Gastroesophageal sphincter (tissue), 4 donors: ENCODE measurements at regions not wholly inside any gene's neighbourhood (a gene's known extent, or its start where the extent isn't known, plus 50 kb on each side); places are given as distances from the start of the nearest gene placed in this dataset.

ENCODE experiments used
- ATAC-seq: fragments of 150-250 bp; one replicate; pipeline ENCODE4 v1.9.1; 2016; ENCODE audit warnings: mild to moderate bottlenecking, moderate library complexity
- H3K27ac ChIP-seq, 4 donors: fragments of 200-600 bp; sonication (generic) in 3 of 4; 1 replicate in 3 of 4; 2 replicates in 1 of 4; pipeline ENCODE4 v1.5.1; 2016 to 2019
- H3K27me3 ChIP-seq: fragments of 200-600 bp; sonication (generic); one replicate; pipeline ENCODE4 v1.5.1; 2019
- H3K36me3 ChIP-seq, 2 donors: fragments of 200-600 bp; sonication (generic); one replicate each; pipeline ENCODE4 v1.5.1; 2019; ENCODE audit warnings: control low read depth in 1 of 2
- H3K4me1 ChIP-seq, 3 donors: fragments of 200-600 bp; sonication (generic); 1 replicate in 2 of 3; 2 replicates in 1 of 3; pipeline ENCODE4 v1.5.1; 2016 to 2019; ENCODE audit warnings: control low read depth in 2 of 3
- H3K4me3 ChIP-seq, 2 donors: fragments of 200-600 bp; sonication (generic); one replicate each; pipeline ENCODE4 v1.5.1; 2019; ENCODE audit warnings: mild to moderate bottlenecking in 1 of 2, moderate library complexity in 1 of 2
- H3K9me3 ChIP-seq, 3 donors: fragments of 200-600 bp; sonication (generic); one replicate each; pipeline ENCODE4 v1.5.1; 2017 to 2019; ENCODE audit warnings: control low read depth in 2 of 3
- EP300 ChIP-seq: sonication (generic); formaldehyde crosslinking; IDR thresholded peaks from one replicate; pipeline ENCODE4 v1.6.1; 2017; ENCODE audit warnings: antibody characterized with exemption, mild to moderate bottlenecking
- POLR2A ChIP-seq, 2 donors: fragments of 450-650 bp; IDR thresholded peaks; one replicate each; pipeline ENCODE4 v1.6.1; 2017; ENCODE audit warnings: antibody characterized with exemption in 2 of 2, mild to moderate bottlenecking in 2 of 2, moderate library complexity in 1 of 2
- POLR2AphosphoS5 ChIP-seq: sonication (generic); formaldehyde crosslinking; IDR thresholded peaks from one replicate; pipeline ENCODE4 v1.6.1; 2017; ENCODE audit warnings: antibody characterized with exemption
- WGBS, 2 donors: methylation state at CpG; one replicate each; pipeline ENCODE4 v1.1.5; 2018; ENCODE audit warnings: low coverage in 1 of 2; 5-methylcytosine and 5-hydroxymethylcytosine counted together
- TF ChIP-seq, protein P1 (sequence below), 4 experiments: fragments of 200-600 bp in 2 of 4; fragments of 450-650 bp in 2 of 4; sonication (generic) in 1 of 4; IDR thresholded peaks; one replicate each; pipeline ENCODE4 v1.5.1; 2017 to 2019; ENCODE audit warnings: antibody characterized with exemption in 4 of 4, mild to moderate bottlenecking in 2 of 4, moderate library complexity in 2 of 4

DNA sequence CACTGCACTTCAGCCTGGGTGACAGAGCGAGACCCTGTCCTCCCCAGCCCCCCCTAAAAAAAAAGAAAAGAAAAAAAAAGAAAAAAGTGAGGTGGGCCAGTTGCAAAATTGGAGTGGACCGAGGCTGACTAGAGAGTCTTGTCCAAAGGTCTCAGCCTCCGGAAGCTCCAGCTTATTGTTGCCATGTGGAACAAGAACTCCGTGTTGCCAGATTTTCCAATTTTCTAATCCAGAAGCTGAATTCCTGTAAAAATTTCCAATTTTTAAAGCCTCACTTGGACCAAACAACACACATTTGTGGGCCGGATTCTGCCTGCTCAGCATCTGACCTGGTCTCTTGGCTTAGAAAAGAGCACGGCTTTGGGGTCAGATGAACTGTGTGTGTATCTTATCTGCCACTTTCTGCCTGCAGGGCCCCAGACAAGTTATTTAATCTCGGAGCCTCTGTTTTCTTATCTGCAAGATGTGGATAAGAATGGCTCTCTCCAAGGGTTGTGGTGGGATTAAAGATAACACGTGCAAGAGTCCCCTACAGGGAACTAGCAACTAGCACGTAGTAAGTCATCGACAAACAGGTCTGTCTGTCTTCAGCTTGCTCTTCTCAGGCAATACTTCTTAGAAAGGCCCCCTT lies 73.7 kb upstream of the TLE3 start:
- Histone ChIP-seq H3K27me3 (no peaks in the 10 kb centered on the region), H3K4me3 (no peak overlapping the region), H3K9me3 (no peaks in the 10 kb centered on the region), H3K4me1 (peaks cover 0 to 9% (median 4%) of the 10 kb centered on the region in 3 donors), H3K36me3 (no peaks in the 10 kb centered on the region), H3K27ac (no peak overlapping the region)
- WGBS, 2 donors: 69 to 77% methylated on average over 8 to 10 of the region's 10 CpGs
- ATAC-seq: no peak
- TF ChIP-seq, protein P1, sequence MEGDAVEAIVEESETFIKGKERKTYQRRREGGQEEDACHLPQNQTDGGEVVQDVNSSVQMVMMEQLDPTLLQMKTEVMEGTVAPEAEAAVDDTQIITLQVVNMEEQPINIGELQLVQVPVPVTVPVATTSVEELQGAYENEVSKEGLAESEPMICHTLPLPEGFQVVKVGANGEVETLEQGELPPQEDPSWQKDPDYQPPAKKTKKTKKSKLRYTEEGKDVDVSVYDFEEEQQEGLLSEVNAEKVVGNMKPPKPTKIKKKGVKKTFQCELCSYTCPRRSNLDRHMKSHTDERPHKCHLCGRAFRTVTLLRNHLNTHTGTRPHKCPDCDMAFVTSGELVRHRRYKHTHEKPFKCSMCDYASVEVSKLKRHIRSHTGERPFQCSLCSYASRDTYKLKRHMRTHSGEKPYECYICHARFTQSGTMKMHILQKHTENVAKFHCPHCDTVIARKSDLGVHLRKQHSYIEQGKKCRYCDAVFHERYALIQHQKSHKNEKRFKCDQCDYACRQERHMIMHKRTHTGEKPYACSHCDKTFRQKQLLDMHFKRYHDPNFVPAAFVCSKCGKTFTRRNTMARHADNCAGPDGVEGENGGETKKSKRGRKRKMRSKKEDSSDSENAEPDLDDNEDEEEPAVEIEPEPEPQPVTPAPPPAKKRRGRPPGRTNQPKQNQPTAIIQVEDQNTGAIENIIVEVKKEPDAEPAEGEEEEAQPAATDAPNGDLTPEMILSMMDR (IDR thresholded peaks at IDR 0.05): no peak
- no peak for TF ChIP-seq POLR2A (IDR thresholded peaks at IDR 0.05)
- no peak for TF ChIP-seq POLR2AphosphoS5
- TF ChIP-seq EP300: no peak

- no CpG with 5 or more reads among the region's 10 CpGs for WGBS, 2 donors
- ATAC-seq: no peak
- H3K27me3 ChIP-seq: no peaks in the 10 kb centered on the region
- no peak overlapping the region for H3K27ac ChIP-seq
- peaks cover 0 to 20% (median 15%) of the 10 kb centered on the region in 3 donors for H3K4me1 ChIP-seq
- no peaks in the 10 kb centered on the region for H3K36me3 ChIP-seq
- no peaks in the 10 kb centered on the region for H3K9me3 ChIP-seq
- H3K4me3 ChIP-seq: no peak overlapping the region
- TF ChIP-seq, protein P1 (IDR thresholded peaks at IDR 0.05): no peak
Measured at GRCh38 chr15:70170096-70170699, 72.5 kb upstream of the TLE3 start.

- Histone ChIP-seq H3K36me3 (no peaks in the 10 kb centered on the region), H3K4me3 (no peak overlapping the region), H3K9me3 (no peaks in the 10 kb centered on the region), H3K27ac (no peak overlapping the region), H3K4me1 (peaks cover 4 to 29% (median 22%) of the 10 kb centered on the region in 3 donors), H3K27me3 (no peaks in the 10 kb centered on the region)
- TF ChIP-seq EP300 (no peak), POLR2A (IDR thresholded peaks at IDR 0.05) (no peak), POLR2AphosphoS5 (no peak)
- no peak for ATAC-seq
- WGBS, 2 donors: 84 to 100% methylated on average over 3 of the region's 3 CpGs
Measured at GRCh38 chr15:70169147-70169546, 71.4 kb upstream of the TLE3 start.

DNA sequence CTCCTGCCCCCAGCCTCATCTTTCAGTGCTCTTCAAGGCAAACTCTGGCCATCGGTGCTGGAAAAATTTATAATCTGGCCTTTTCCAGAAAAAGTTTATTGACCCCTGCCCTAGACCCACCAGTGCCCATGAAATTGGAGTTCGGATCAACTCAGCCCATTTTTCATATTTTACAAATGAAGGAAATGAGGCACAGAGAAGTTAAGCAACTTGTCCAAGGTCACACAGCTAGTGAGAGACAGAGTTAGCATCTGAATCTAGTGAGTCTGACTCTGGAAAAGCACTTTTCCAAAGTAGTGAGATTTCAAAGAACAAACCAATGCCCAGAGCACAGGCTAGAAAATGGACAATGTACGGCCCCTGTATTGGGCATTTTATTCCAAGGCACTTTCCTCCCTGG lies 69.4 kb upstream of the TLE3 start:
- Histone ChIP-seq H3K9me3 (no peaks in the 10 kb centered on the region), H3K4me3 (no peak overlapping the region), H3K27me3 (no peaks in the 10 kb centered on the region), H3K27ac (no peak overlapping the region), H3K36me3 (no peaks in the 10 kb centered on the region), H3K4me1 (peaks cover 4 to 29% (median 22%) of the 10 kb centered on the region in 3 donors)
- no peak for TF ChIP-seq POLR2AphosphoS5
- no peak for TF ChIP-seq POLR2A (IDR thresholded peaks at IDR 0.05)
- TF ChIP-seq, protein P1 (IDR thresholded peaks at IDR 0.05): no peak
- no peak for TF ChIP-seq EP300
- WGBS, 2 donors: 50 to 94% methylated on average over 2 of the region's 3 CpGs
- ATAC-seq: no peak

GRCh38 chr15:70166506-70167087 lies 68.9 kb upstream of the TLE3 start:
- Histone ChIP-seq H3K4me1 (peaks cover 4 to 31% (median 22%) of the 10 kb centered on the region in 3 donors), H3K4me3 (no peak overlapping the region), H3K9me3 (no peaks in the 10 kb centered on the region), H3K36me3 (no peaks in the 10 kb centered on the region), H3K27ac (peak overlapping the region in 2 of 4 donors; percentile 70 to 78), H3K27me3 (no peaks in the 10 kb centered on the region)
- TF ChIP-seq EP300 (no peak), POLR2AphosphoS5 (no peak), POLR2A (IDR thresholded peaks at IDR 0.05) (no peak)
- TF ChIP-seq, protein P1 (IDR thresholded peaks at IDR 0.05): no peak
- WGBS, 2 donors: 78% methylated on average over 4 of the region's 13 CpGs; no CpG with 5 or more reads in 1 of the 2 donors
- ATAC-seq: no peak
